Testis (tissue), 2 donors: ENCODE measurements at regions not wholly inside any gene's neighbourhood (a gene's known extent, or its start where the extent isn't known, plus 50 kb on each side); places are given as distances from the start of the nearest gene placed in this dataset.

ENCODE experiments used
- CTCF ChIP-seq, 3 experiments: fragments of 450-650 bp in 2 of 3; fragments of 200-600 bp in 1 of 3; sonication (generic) in 1 of 3; IDR thresholded peaks; one replicate each; pipeline ENCODE4 v1.5.1; 2016 to 2019; ENCODE audit warnings: antibody characterized with exemption in 3 of 3, mild to moderate bottlenecking in 2 of 3, moderate library complexity in 1 of 3
- POLR2A ChIP-seq: fragments of 450-650 bp; IDR thresholded peaks from one replicate; pipeline ENCODE4 v1.6.1; 2017; ENCODE audit warnings: antibody characterized with exemption, mild to moderate bottlenecking, moderate library complexity

- TF ChIP-seq POLR2A (no peak), CTCF (IDR thresholded peaks at IDR 0.05) (no peak)
These were observed 464.2 kb downstream of the MEIS1 start for GRCh38 chr2:66899109-66899508.
